HG03442 (cell line): ENCODE measurements at regions not wholly inside any gene's neighbourhood (a gene's known extent, or its start where the extent isn't known, plus 50 kb on each side); places are given as distances from the start of the nearest gene placed in this dataset.
"Not testable (repeated sequence)": the region's sequence is repeated elsewhere in the genome, so short reads cannot be mapped to it uniquely, and the experiment has no call there.

Experiments used
- ATAC-seq: cut with Tn5 transposase; IDR thresholded peaks from one replicate; pipeline ENCODE4 v1.9.1; 2021; ENCODE audit warnings: mild to moderate bottlenecking, moderate library complexity; ENCODE audit not compliant: unreplicated experiment

- no peak for ATAC-seq
These were observed 341.0 kb downstream of the KCNJ2 start for GRCh38 chr17:70510288-70510687.

GRCh38 chr17:70517816-70518215 lies 348.5 kb downstream of the KCNJ2 start:
- ATAC-seq = no peak

- ATAC-seq = no peak
These were observed 350.0 kb downstream of the KCNJ2 start for GRCh38 chr17:70519300-70519699.

GRCh38 chr17:70520447-70520846 lies 351.1 kb downstream of the KCNJ2 start:
- ATAC-seq = no peak

GRCh38 chr17:70520956-70521355 lies 351.6 kb downstream of the KCNJ2 start:
- ATAC-seq = no peak

GRCh38 chr17:70521821-70522256 lies 352.5 kb downstream of the KCNJ2 start:
- no peak for ATAC-seq

GRCh38 chr17:70523426-70523825 lies 354.1 kb downstream of the KCNJ2 start:
- no peak for ATAC-seq

- not testable (repeated sequence) for ATAC-seq
These were observed 355.7 kb downstream of the KCNJ2 start for GRCh38 chr17:70525035-70525434.

GRCh38 chr17:70525961-70526360 lies 356.6 kb downstream of the KCNJ2 start:
- no peak for ATAC-seq

GRCh38 chr17:70527364-70527888 lies 358.1 kb downstream of the KCNJ2 start:
- ATAC-seq = no peak

- no peak for ATAC-seq
These were observed 364.1 kb downstream of the KCNJ2 start for GRCh38 chr17:70533427-70533826.

GRCh38 chr17:70535986-70536385 lies 366.7 kb downstream of the KCNJ2 start:
- no peak for ATAC-seq

GRCh38 chr17:70539132-70539924 lies 370.0 kb downstream of the KCNJ2 start:
- no peak for ATAC-seq

GRCh38 chr17:70542876-70543275 lies 373.5 kb downstream of the KCNJ2 start:
- ATAC-seq = no peak

- ATAC-seq = no peak
These were observed 375.0 kb downstream of the KCNJ2 start for GRCh38 chr17:70544317-70544716.

- no peak for ATAC-seq
These were observed 383.1 kb downstream of the KCNJ2 start for GRCh38 chr17:70552230-70552981.

- ATAC-seq = no peak
These were observed 383.6 kb downstream of the KCNJ2 start for GRCh38 chr17:70552982-70553334.

GRCh38 chr17:70555723-70556122 lies 386.4 kb downstream of the KCNJ2 start:
- ATAC-seq = no peak

GRCh38 chr17:70558821-70559220 lies 389.5 kb downstream of the KCNJ2 start:
- ATAC-seq = no peak

GRCh38 chr17:70560471-70560870 lies 391.1 kb downstream of the KCNJ2 start:
- no peak for ATAC-seq

GRCh38 chr17:70562137-70562536 lies 392.8 kb downstream of the KCNJ2 start:
- no peak for ATAC-seq

- ATAC-seq = no peak
These were observed 394.0 kb downstream of the KCNJ2 start for GRCh38 chr17:70563281-70563820.
